Stimulated activated naive CD8-positive, alpha-beta T cell treated with anti-CD3 and anti-CD28 coated beads, Interleukin-15, Interleukin-2, amounts not matched to agents 100 U/mL and 50 U/mL, for 24 hours (primary cell): ENCODE measurements at regions not wholly inside any gene's neighbourhood (a gene's known extent, or its start where the extent isn't known, plus 50 kb on each side); places are given as distances from the start of the nearest gene placed in this dataset.
"Not testable (repeated sequence)": the region's sequence is repeated elsewhere in the genome, so short reads cannot be mapped to it uniquely, and the experiment has no call there.

ENCODE experiments used
- ATAC-seq: fragments of 150-1000 bp; cut with Tn5 transposase; one replicate; pipeline ENCODE4 v1.10.0; 2021
- DNase-seq: peaks from one replicate; pipeline ENCODE4 v3.0.0; 2021

GRCh38 chr5:98500811-98501210, 272.7 kb upstream of the RGMB start:
- DNase-seq (no peak), ATAC-seq (no peak)

GRCh38 chr5:98503616-98504015, 269.8 kb upstream of the RGMB start:
- ATAC-seq (no peak), DNase-seq (no peak)

- no peak for ATAC-seq
- DNase-seq = no peak
Measured at GRCh38 chr5:98504505-98504904, 269.0 kb upstream of the RGMB start.

GRCh38 chr5:98510143-98510985, 263.1 kb upstream of the RGMB start:
- no peak for ATAC-seq
- DNase-seq = no peak

GRCh38 chr5:98513380-98513779, 260.1 kb upstream of the RGMB start:
- no peak for DNase-seq
- no peak for ATAC-seq

- no peak for ATAC-seq
- no peak for DNase-seq
Measured at GRCh38 chr5:98514215-98514614, 259.2 kb upstream of the RGMB start.

- ATAC-seq = no peak
- DNase-seq = no peak
Measured at GRCh38 chr5:98516701-98517100, 256.8 kb upstream of the RGMB start.

- no peak for ATAC-seq
- no peak for DNase-seq
Measured at GRCh38 chr5:98517560-98518366, 255.7 kb upstream of the RGMB start.

GRCh38 chr5:98518754-98519153, 254.7 kb upstream of the RGMB start:
- DNase-seq (no peak), ATAC-seq (no peak)

GRCh38 chr5:98519571-98519970, 253.9 kb upstream of the RGMB start:
- ATAC-seq (no peak), DNase-seq (no peak)

GRCh38 chr5:98521821-98522220, 251.6 kb upstream of the RGMB start:
- no peak for ATAC-seq

GRCh38 chr5:98524773-98525172, 248.7 kb upstream of the RGMB start:
- ATAC-seq (no peak), DNase-seq (no peak)

More at GRCh38 chr5:98521821-98522220, 251.6 kb upstream of the RGMB start:
- DNase-seq = no peak

- DNase-seq (no peak), ATAC-seq (no peak)
Measured at GRCh38 chr5:98527846-98528245, 245.6 kb upstream of the RGMB start.

- DNase-seq (no peak), ATAC-seq (no peak)
Measured at GRCh38 chr5:98529321-98529720, 244.1 kb upstream of the RGMB start.

GRCh38 chr5:98530224-98530623, 243.2 kb upstream of the RGMB start:
- ATAC-seq (no peak), DNase-seq (no peak)

GRCh38 chr5:98535901-98536300, 237.6 kb upstream of the RGMB start:
- ATAC-seq = no peak
- no peak for DNase-seq

GRCh38 chr5:98540056-98540455, 233.4 kb upstream of the RGMB start:
- DNase-seq (no peak), ATAC-seq (no peak)

GRCh38 chr5:98541641-98542040, 231.8 kb upstream of the RGMB start:
- DNase-seq = no peak
- no peak for ATAC-seq

- no peak for ATAC-seq
Measured at GRCh38 chr5:98543490-98543889, 230.0 kb upstream of the RGMB start.

GRCh38 chr5:98546924-98547323, 226.5 kb upstream of the RGMB start:
- not testable (repeated sequence) for ATAC-seq, DNase-seq

More at GRCh38 chr5:98543490-98543889, 230.0 kb upstream of the RGMB start:
- no peak for DNase-seq

- no peak for ATAC-seq
- no peak for DNase-seq
Measured at GRCh38 chr5:98556712-98557111, 216.8 kb upstream of the RGMB start.

GRCh38 chr5:98557916-98558315, 215.5 kb upstream of the RGMB start:
- ATAC-seq (no peak), DNase-seq (no peak)

GRCh38 chr5:98563885-98564653, 209.4 kb upstream of the RGMB start:
- ATAC-seq (no peak), DNase-seq (no peak)
